ENCODE measurements at regions not wholly inside any gene's neighbourhood (a gene's known extent, or its start where the extent isn't known, plus 50 kb on each side); places are given as distances from the start of the nearest gene placed in this dataset.

GRCh38 chr7:17040716-17041115 lies 158.9 kb upstream of the AGR3 start:
- H3K36me3 ChIP-seq (ENCODE audit: insufficient read depth, low read length): no peaks in the 10 kb centered on the region
- H3K79me2 ChIP-seq (ENCODE audit: insufficient read depth, low read length): no peaks in the 10 kb centered on the region
- no peak overlapping the region for H3K9ac ChIP-seq (ENCODE audit: low read length)
- H4K20me1 ChIP-seq (ENCODE audit: insufficient read depth, low read length): no peaks in the 10 kb centered on the region
- no peak overlapping the region for H2AFZ ChIP-seq (ENCODE audit: low read length)
- no peaks in the 10 kb centered on the region for H3K9me2 ChIP-seq (ENCODE audit: low read depth, low read length)
- TF ChIP-seq EZH2 (IDR thresholded peaks at IDR 0.05; ENCODE audit: borderline replicate concordance, low read length) (no peak), CTCF (IDR thresholded peaks at IDR 0.05; ENCODE audit: low read length) (no peak)
- no peaks in the 10 kb centered on the region for H3K4me1 ChIP-seq (ENCODE audit: insufficient read depth, low read length, severe bottlenecking)
- no peak overlapping the region for H3K27ac ChIP-seq (ENCODE audit: low read depth, low read length, poor library complexity, severe bottlenecking)
- no peaks in the 10 kb centered on the region for H3F3A ChIP-seq (ENCODE audit: insufficient read depth, low read length)
- no peak overlapping the region for H3K4me3 ChIP-seq (ENCODE audit: low read depth, low read length, poor library complexity, severe bottlenecking)
- no peak overlapping the region for H3K4me2 ChIP-seq (ENCODE audit: low read length)
- no peaks in the 10 kb centered on the region for H3K9me3 ChIP-seq (ENCODE audit: low read length)
- H3K27me3 ChIP-seq (ENCODE audit: insufficient read depth, low read length): no peaks in the 10 kb centered on the region

GRCh38 chr7:17041324-17041723 lies 159.5 kb upstream of the AGR3 start:
- Histone ChIP-seq H3K4me2 (ENCODE audit: low read length) (no peak overlapping the region), H3K79me2 (ENCODE audit: insufficient read depth, low read length) (no peaks in the 10 kb centered on the region), H3K9me3 (ENCODE audit: low read length) (no peaks in the 10 kb centered on the region), H3K4me1 (ENCODE audit: insufficient read depth, low read length, severe bottlenecking) (no peaks in the 10 kb centered on the region), H3K27me3 (ENCODE audit: insufficient read depth, low read length) (no peaks in the 10 kb centered on the region), H2AFZ (ENCODE audit: low read length) (no peak overlapping the region), H3K36me3 (ENCODE audit: insufficient read depth, low read length) (no peaks in the 10 kb centered on the region), H3K9ac (ENCODE audit: low read length) (no peak overlapping the region), H3K27ac (ENCODE audit: low read depth, low read length, poor library complexity, severe bottlenecking) (no peak overlapping the region), H3K9me2 (ENCODE audit: low read depth, low read length) (no peaks in the 10 kb centered on the region), H4K20me1 (ENCODE audit: insufficient read depth, low read length) (no peaks in the 10 kb centered on the region), H3F3A (ENCODE audit: insufficient read depth, low read length) (no peaks in the 10 kb centered on the region), H3K4me3 (ENCODE audit: low read depth, low read length, poor library complexity, severe bottlenecking) (no peak overlapping the region)
- TF ChIP-seq EZH2 (IDR thresholded peaks at IDR 0.05; ENCODE audit: borderline replicate concordance, low read length) (no peak), CTCF (IDR thresholded peaks at IDR 0.05; ENCODE audit: low read length) (no peak)

GRCh38 chr7:17042211-17042610 lies 160.4 kb upstream of the AGR3 start:
- Histone ChIP-seq H3K36me3 (ENCODE audit: insufficient read depth, low read length) (no peaks in the 10 kb centered on the region), H3K4me3 (ENCODE audit: low read depth, low read length, poor library complexity, severe bottlenecking) (no peak overlapping the region), H4K20me1 (ENCODE audit: insufficient read depth, low read length) (no peaks in the 10 kb centered on the region), H3K9me3 (ENCODE audit: low read length) (no peaks in the 10 kb centered on the region), H2AFZ (ENCODE audit: low read length) (no peak overlapping the region), H3K79me2 (ENCODE audit: insufficient read depth, low read length) (no peaks in the 10 kb centered on the region), H3K27me3 (ENCODE audit: insufficient read depth, low read length) (no peaks in the 10 kb centered on the region), H3K9me2 (ENCODE audit: low read depth, low read length) (no peaks in the 10 kb centered on the region), H3K4me1 (ENCODE audit: insufficient read depth, low read length, severe bottlenecking) (no peaks in the 10 kb centered on the region), H3K27ac (ENCODE audit: low read depth, low read length, poor library complexity, severe bottlenecking) (no peak overlapping the region), H3F3A (ENCODE audit: insufficient read depth, low read length) (no peaks in the 10 kb centered on the region), H3K4me2 (ENCODE audit: low read length) (no peak overlapping the region), H3K9ac (ENCODE audit: low read length) (no peak overlapping the region)
- TF ChIP-seq CTCF (IDR thresholded peaks at IDR 0.05; ENCODE audit: low read length) (no peak), EZH2 (IDR thresholded peaks at IDR 0.05; ENCODE audit: borderline replicate concordance, low read length) (no peak)
